GM18499 (cell line): ENCODE measurements at regions not wholly inside any gene's neighbourhood (a gene's known extent, or its start where the extent isn't known, plus 50 kb on each side); places are given as distances from the start of the nearest gene placed in this dataset.

Experiments
- ATAC-seq: cut with Tn5 transposase; IDR thresholded peaks from one replicate; pipeline ENCODE4 v1.9.1; 2021; ENCODE audit warnings: moderate number of reproducible peaks; ENCODE audit not compliant: insufficient read depth, unreplicated experiment

DNA sequence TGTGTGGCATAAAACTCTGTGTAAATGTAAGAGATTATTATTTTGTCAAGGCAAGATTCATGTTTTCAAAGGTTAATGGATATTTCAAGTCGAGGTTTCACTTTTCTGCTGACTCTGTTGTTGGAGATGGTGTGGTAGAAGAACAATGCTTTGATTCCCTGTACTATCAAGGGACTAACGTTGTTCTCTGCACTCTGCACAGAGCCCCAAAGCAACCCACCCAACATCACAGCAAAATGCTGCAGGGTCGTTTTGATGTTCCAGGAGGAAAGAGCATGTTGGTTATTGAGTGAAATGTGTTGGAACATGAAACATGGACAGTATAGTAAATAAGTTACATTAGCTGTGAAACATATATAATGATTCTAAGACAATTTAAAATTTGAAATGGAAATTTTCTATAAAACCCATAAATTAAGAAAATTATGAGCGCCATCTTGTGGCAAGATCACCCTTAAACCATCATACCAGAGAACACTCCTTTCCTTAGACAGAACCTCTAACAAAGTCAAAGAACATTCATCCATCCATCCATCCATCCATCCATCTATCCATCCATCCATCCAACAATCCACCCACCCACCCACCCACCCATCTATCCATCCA, 164.4 kb upstream of the ZBED5 start:
- ATAC-seq = no peak

DNA sequence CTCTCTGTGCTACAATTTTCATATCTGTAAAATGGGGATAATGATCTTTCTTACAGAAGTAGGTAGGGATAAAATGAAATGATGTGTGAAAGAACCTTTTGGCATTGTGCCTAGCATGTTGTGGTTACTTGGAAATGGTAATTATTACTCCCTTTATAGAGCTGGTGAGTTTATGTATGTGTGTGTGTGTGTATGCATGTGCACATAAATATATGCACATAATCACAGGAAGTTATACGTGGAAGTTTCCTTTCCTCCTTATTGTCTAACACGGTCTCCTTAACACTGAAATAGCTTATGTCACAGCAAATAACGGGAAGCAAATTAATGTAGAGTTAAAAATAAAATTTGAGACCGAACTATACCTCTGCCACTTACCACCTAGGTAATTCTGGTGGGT, 163.7 kb upstream of the ZBED5 start:
- no peak for ATAC-seq

DNA sequence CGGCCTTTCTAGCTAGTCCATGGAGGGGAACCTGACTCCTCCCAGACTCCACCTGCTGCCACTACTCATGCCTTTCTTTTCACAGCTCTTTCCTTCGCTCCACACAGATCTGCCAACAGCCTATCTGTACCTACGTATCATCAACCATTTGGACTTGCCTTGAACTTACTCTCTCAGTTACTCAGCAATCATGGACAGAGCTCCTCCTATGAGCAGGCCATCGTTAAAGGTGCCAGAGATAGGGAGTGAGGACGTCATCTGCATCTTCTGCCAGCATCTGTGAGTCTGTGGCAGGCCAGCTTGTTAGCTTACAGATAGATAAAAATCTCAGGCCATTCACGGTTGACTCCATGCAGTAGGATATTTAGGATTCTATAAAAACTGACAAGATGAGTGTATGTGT, 162.9 kb upstream of the ZBED5 start:
- no peak for ATAC-seq

DNA sequence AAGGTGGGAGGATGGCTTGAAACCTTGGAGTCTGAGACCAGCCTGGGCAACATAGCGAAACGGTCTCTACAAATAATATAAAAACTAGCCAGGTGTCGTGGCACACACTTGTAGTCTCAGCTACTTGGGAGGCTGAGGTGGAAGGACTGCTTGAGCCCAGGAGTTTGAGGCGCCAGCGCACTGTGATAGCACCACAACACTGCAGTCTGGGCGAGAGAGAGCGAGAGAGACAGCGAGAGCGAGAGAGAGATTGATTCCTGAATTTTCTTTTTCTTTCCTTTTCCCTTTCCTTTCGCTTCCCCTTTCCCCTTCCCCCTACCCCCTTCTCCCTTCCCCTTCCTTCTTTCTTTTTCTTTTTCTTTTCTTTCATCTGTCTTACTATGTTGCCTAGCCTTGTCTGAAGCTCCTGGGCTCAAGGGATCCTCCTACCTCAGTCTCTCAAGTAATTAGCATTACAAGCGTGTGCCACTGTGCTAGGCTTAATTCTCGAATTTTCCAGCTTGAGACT, 162.4 kb upstream of the ZBED5 start:
- no peak for ATAC-seq

DNA sequence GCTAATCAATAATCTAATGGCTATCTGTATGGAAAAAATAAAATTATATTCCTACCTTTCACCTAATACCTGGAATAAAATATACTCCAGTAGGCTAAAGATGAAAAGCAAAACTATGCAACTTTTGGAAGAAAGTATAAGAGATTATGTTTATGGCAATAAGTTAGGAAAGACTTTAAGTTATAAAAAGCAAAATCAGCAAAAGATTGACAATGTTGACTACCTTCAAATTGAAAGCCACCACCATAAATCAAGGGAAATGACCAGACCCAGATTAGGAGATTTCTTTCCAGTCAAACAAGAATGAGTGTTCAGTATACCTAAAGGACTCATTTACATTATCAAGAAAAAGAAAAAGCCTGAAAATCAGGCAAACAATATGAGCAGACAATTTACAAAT, 159.1 kb upstream of the ZBED5 start:
- ATAC-seq = no peak

DNA sequence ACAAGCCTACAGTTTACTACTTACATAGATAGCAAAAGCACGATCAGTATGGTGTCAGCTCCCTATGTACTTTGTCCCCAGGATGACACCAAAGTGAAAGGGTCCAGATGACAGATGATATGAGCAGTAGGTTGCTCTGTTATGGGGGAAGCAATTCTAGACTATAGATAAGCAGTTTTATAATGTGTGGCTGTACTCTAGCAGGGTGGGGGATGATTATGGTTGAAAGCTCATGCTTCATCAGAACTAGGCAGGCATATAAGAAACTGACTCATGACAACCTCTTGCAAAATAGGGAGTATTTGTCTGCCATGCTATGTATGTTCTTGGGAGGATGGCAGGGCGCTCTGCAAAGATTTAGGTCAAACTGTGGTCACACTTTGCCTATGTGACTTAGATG, 158.2 kb upstream of the ZBED5 start:
- no peak for ATAC-seq

DNA sequence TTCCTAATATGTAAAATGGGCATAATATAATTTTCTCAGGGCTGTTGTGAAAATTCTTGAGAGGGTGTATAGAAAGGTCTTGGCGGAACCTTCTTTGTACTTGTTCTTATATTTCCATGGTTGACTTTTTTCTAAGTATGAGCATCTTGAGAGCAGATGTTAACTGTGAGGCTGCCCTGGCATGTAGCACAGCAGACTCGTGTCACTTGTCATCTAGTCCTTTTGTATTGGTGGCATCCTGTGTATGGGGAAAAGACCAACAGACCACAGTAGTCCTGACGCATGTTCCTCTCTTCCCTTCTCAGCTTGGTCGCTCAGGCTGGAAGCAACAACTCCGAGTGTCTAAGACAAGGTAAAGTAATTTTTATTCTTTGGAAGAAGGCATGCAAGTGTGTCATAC, 153.8 kb upstream of the ZBED5 start:
- no peak for ATAC-seq

DNA sequence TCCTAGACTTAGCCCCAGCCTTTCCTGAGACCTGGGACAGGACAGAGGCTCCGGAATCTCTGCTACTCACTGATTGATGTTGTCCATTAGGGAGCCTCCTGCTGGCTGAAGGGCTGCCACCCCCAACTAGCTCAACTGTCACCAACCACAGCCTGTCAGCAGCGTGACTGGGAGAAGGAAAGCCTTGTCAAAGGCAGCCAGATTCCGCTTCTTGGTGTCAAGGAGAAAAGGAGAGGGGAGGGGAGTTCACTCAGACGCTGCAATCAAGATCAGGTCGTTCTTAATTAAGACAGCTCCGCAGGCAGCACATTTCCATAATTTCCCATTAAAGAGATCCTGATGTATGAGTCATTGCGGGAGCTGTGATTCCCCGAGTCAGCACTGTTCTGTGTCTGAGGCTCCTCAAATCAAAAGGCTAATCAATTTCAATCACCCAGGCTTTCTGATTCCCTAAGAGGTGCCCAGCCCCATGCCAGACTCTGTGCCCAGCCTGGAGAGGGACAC, 152.8 kb upstream of the ZBED5 start:
- no peak for ATAC-seq

DNA sequence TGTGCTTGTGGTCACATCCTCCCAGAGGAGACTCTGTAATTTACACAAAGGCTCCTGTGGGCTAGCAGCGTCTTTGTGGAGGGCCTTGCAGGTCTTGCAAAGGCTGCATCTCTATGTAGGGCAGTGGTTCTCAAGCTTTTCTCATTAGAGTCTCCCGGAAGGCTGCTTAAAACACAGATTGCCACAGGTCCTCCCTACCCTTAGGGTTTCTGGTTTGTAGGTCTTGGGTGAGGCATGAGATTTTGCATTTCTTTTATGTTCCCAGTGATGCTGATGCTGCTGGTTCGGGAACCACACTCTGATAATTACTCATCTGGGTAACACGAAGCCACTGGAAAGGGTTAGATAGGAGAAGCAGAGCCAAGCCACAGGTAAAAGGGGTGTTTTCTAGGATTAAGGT, 151.3 kb upstream of the ZBED5 start:
- no peak for ATAC-seq

DNA sequence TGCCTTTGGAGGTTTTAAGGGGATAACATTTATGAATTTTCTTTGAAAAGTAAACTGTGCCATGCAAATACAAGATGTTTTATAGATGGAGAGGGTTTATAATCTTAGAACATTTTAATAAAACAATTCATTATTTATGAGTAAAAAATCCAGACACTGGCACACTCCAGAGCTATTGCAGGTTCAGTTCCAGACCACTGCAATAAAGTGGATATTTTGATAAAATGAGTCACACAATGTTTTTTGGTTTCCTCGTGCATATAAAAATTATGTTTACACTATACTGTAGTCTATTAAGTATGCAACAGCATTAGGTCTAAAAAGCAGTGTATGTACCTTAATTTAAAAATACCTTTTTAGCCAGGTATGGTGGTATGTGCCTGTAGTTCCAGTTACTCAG, 146.2 kb upstream of the ZBED5 start:
- ATAC-seq = no peak

DNA sequence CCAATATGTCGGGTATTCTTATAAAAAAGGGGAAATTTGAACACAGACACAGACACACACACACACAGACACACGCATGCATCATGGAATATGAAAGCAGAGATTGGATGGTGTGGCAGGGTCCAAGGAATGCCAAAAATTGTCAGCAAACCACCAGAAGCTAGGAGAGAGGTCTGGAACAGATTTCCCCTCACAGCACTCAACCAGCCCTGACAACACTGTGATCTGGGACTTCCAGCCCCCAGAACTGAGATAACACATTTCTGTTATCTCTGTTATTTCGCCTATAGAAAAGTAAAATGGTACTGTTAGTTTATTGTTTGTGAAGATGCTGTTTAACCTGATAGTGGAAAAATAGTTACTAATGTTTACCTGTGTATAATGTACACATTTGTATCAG, 145.4 kb upstream of the ZBED5 start:
- no peak for ATAC-seq

DNA sequence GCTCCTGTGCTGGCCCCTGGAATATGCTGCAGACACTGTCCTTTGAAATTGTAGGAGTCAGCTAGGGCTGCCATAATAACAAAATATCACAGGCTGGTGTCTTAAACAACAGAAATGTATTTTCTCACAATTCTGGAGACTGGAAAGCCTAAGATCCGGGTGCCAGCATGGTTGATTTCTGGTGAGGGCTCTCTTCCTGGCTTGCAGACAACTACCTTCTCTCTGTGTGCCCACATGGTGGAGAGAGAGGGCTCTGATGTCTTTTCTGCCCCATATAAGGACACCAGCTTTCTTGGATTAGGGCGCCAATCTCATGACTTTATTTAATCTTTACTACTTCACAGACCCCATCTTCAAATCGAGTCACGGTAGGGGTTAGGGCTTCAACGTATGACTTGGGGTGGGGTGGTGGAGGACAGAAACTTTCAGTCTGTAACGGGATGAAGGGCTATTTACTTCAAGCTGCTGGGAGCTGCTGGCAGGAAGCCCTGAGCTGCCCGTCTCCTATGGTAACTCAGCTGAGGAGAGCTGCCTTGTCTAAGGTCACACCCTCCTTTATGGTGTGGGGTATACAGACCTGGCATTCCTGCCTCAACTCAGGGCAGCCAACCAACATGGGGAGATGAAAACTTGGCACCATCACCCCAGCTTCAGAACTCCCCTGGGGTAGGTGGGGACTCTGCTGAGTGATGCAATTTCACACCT, 142.9 kb upstream of the ZBED5 start:
- no peak for ATAC-seq

DNA sequence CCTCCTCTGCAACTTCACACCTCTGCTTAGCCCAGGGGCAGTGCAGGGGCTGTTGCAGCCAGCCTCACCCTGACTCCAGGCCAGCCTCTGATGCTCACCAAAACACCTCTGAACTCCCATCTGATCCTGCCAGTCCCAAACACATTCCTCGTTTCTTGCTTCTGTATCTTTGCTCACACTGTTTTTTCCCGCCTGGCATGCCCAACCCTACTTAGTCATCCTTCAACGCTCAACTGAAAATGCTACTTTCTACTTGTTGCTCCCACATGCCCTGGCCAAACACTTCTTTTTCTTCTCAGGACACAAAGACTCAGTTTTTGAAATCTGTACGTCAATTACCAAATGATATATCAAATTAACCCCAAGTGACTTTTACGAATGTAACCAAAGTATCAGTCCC, 140.8 kb upstream of the ZBED5 start:
- no peak for ATAC-seq

DNA sequence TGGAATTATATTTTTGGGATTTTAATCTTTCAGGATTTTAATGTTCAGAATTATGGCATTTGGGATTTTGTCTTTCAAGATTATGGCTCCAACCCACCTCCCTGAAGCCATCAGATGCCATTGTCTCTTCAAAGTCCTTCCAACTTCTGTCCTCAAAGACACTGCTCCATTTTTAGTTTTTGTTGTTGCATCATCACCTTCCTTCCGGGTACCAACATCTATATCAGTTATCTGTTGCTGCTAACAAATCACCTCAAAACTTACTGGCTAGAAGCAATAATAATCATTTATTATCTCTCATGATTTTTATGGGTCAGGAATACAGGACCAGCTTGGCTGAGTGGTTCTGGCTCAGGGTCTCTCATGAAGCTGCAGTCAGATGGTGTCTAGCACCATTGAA, 138.8 kb upstream of the ZBED5 start:
- no peak for ATAC-seq

DNA sequence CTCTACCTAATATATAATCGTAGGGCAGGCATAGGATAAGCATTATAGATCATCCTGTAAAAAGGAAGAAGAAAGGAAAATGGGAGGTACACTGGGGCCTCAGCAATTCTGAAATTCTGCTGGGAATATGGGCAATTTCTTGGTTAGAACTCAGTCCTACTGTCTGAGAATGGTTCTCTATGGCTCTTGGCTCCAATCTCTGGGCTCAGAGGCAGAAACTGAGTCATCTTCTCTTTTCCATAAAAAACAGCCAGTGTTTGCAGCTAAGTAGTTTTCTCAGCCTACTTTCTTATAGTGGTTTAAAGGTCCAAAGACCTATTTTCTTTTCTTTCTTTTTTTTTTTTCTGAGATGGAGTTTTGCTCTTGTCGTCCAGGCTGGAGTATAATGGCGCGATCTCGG, 135.8 kb upstream of the ZBED5 start:
- ATAC-seq = no peak

DNA sequence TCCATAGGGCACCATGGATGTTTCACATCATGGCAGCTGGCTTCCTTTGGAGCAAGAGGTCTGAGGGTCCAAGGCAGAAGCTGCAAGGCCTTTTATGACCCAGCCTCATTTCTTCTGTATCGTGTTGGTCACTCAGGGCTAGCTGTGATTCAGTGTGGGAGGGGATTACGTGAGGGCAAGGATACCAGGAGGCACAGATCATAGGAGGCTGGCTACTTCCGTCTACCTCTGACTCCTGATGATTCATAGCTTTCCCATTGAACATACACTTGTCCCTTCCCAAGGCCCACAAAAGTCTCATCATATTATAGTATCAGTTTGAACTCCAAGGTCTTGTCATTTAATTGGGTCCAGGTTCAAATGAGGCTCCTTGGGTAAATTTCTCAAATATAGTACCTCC, 135.3 kb upstream of the ZBED5 start:
- ATAC-seq = no peak

DNA sequence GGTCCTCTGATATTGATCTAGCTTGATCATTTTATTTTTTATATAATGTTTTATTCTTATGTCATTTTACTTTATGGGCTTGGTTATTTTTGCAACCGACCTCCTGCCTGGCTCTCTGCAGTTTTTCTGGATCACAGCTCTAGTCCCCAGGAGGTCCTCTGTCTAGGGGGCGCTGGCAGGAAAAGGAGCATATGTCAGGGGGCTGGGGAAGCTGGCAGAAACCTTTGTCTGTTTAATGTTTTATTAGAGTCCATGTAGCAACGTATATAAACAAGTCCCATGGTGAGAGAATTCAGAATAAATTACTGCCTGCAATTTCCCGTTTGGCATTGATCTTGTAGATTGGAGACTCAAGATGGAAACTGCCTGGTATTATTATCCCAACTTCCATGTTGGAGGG, 133.5 kb upstream of the ZBED5 start:
- no peak for ATAC-seq

DNA sequence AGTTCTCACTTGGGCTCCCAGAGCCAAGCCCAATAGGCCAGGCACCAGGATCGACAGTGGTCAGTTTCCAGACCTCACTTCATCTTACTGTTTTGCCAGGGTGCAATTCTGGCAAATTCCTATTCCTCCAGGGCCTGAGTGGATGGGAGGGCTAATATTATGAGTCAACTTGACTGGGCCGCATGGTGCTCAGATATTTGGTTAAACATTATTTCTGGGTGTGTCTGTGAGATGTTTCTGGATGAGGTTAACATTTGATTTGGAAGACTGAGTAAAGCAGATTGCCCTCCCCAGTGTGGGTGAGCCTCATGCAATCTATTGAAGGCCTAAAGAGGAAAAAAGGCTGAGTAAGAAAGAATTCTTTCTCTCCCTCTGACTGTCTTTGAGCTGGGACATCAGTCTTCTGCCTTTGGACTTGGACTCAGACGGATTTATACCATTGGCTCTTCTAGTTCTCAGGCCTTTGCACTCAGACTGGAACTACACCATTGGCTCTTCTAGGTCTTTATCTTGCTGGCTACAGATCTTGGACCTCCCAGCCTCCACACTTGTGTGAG, 132.9 kb upstream of the ZBED5 start:
- no peak for ATAC-seq

DNA sequence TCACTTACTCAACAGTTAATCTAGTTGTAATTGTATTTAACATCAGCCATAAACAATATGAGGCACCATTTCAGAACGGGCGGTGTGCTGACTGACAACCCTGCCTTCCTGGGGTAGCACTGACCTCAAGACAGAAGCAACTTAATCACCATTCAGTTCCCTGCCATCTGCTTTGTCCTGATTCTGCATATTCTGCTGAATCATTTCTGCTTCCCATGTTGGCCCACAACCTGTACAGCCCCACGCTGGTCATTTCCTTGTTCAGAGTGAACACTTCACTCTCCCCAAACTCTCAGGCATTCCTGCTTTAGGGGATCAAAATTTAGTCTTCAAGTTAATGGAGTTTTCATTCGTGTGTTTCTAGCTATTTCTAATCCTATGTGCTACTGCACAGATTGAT, 132.3 kb upstream of the ZBED5 start:
- ATAC-seq = no peak

DNA sequence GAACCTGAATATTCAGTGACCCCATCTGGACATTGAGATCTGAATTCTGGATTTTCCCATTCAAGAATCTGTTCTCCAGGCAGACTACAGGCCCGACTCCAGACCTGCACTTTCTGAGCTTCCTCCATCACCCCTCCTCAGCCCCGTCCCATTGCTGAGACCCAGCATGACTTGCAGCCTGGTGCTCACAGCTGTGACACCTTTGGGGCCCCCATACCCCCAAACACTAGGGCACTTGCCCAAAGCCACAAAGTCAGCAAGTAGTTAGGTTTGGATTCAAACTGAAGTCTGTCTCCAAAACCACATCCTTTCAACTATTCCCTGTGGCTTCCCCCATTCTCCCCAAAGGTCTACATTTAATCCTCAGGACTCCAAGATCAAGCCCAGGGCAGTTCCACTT, 128.2 kb upstream of the ZBED5 start:
- no peak for ATAC-seq

DNA sequence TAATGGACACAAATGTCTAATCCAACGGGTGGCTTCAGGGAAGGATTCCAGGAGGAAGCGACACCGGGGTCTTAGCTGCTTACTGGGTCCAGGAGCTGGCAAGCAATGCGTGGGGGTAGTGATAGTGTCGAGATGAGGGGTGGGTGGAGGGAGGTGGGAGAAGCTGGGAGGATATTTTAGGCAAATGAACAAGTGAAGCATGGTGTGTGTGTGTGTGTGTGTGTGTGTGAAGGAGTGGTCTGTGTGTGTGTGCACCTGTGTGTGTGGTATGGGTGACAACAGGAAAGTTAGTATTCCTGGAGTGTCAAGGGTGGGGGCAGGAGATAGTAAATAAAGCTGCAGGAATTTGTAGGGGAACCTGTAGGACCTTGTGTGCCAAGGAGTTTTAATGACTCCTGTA, 126.9 kb upstream of the ZBED5 start:
- no peak for ATAC-seq

DNA sequence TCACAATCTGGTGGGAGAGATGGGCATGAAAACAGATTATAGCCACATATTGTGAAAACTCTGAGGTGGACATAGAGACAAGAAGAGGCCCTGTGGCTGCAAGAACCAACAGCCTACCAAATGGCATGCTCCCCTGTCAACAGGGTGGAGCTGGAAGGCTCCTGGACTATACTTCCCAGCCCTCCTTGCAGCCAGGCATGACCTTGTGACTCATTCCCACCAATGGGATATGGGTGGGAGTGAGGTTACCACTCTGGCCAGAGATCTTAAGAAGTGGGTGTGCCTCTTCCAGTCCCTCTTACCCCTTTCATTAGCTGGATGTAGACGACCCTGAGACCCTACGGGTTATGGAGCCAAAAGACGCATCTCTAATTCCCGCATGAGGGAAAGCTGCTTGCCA, 126.4 kb upstream of the ZBED5 start:
- no peak for ATAC-seq
